ENCODE measurements at regions not wholly inside any gene's neighbourhood (a gene's known extent, or its start where the extent isn't known, plus 50 kb on each side); places are given as distances from the start of the nearest gene placed in this dataset.

DNA sequence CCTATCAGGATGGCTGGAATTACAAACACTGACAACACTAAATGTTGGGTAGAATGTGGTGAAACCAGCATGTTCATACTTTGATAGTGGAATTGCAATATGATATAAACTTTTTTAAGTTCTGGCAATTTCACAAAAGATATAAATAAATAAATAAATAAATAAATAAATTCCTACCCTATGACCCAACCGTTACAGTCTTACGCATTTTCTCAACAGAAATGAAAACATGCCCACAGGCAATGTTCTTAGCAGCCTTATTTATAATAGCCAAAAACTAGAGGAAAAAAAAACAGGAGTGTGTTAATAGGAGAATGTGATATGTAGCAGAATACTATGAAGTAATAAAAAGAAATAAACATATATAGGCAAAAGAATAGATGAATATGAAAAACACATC is 318.9 kb downstream of the IPMK start:
- H3K36me3 ChIP-seq (ENCODE audit: insufficient read depth), result no peaks in the 10 kb centered on the region
- no peaks in the 10 kb centered on the region for H4K20me1 ChIP-seq (replicated peaks; ENCODE audit: insufficient read depth)
- H2AFZ ChIP-seq, result no peak overlapping the region
- no peak overlapping the region for H3K4me3 ChIP-seq
- no peaks in the 10 kb centered on the region for H3F3A ChIP-seq (replicated peaks; ENCODE audit: low read depth)
- no peaks in the 10 kb centered on the region for H3K27me3 Mint-ChIP-seq (ENCODE audit: insufficient read depth, low read depth, poor library complexity)
- peaks cover 13% of the 10 kb centered on the region; the same call in 1 of the 2 replicates for H3K4me1 ChIP-seq (ENCODE audit: insufficient read depth)
- H3K27me3 ChIP-seq (ENCODE audit: insufficient read depth), result no peaks in the 10 kb centered on the region
- H3K9me3 Mint-ChIP-seq, result peaks cover 7% of the 10 kb centered on the region; the same call in 2 of the 3 replicates
- TF ChIP-seq JUNB (IDR thresholded peaks at IDR 0.05; ENCODE audit: unreplicated experiment) (no peak), ZNF462 (CRISPR knock-in tag; IDR thresholded peaks at IDR 0.05) (no peak), EZH2phosphoT487 (IDR thresholded peaks at IDR 0.05; ENCODE audit: unreplicated experiment) (no peak), CTCF (conservative IDR thresholded peaks at IDR 0.05; ENCODE audit: low read depth in 2 of 2) (no peak), POLR2AphosphoS5 (IDR thresholded peaks at IDR 0.05; ENCODE audit: low read depth) (no peak), CREB1 (CRISPR knock-in tag; IDR thresholded peaks at IDR 0.05; ENCODE audit: low read depth) (no peak), ZNF114 (CRISPR knock-in tag; IDR thresholded peaks at IDR 0.05) (no peak), EZH2 (IDR thresholded peaks at IDR 0.05; ENCODE audit: low read depth, unreplicated experiment) (no peak), ETS1 (IDR thresholded peaks at IDR 0.05) (no peak), STAT1 (IDR thresholded peaks at IDR 0.05; ENCODE audit: unreplicated experiment) (no peak), ZNF331 (CRISPR knock-in tag; IDR thresholded peaks at IDR 0.05; ENCODE audit: low read depth) (no peak), NANOG (IDR thresholded peaks at IDR 0.05; ENCODE audit: borderline replicate concordance) (no peak), REST (IDR thresholded peaks at IDR 0.05; ENCODE audit: unreplicated experiment) (no peak)
- H3K27ac ChIP-seq (ENCODE audit: low read depth), result no peak overlapping the region
- ATAC-seq (no peak), DNase-seq (ENCODE audit: low spot score) (no peak)
- peaks cover 13% of the 10 kb centered on the region; the same call in 2 of the 3 replicates for H3K4me1 Mint-ChIP-seq
- no peak overlapping the region for H3K27ac Mint-ChIP-seq
- no peaks in the 10 kb centered on the region for H3K9me2 ChIP-seq (ENCODE audit: insufficient read depth)
- H3K4me3 Mint-ChIP-seq, result no peak overlapping the region
- peaks cover 7% of the 10 kb centered on the region; the same call in 1 of the 3 replicates for H3K36me3 Mint-ChIP-seq (ENCODE audit: low read depth)
- no peak overlapping the region for H3K4me2 ChIP-seq
- no peaks in the 10 kb centered on the region for H3K79me2 ChIP-seq (replicated peaks; ENCODE audit: insufficient read depth)
